HUES48 (cell line): ENCODE measurements at regions not wholly inside any gene's neighbourhood (a gene's known extent, or its start where the extent isn't known, plus 50 kb on each side); places are given as distances from the start of the nearest gene placed in this dataset.
"Not testable (repeated sequence)": the region's sequence is repeated elsewhere in the genome, so short reads cannot be mapped to it uniquely, and the experiment has no call there.

ENCODE experiments used
- H3K27ac ChIP-seq: one replicate; pipeline ENCODE4 v1.7.0; 2013; ENCODE audit warnings: low read depth, low read length, inconsistent platforms
- H3K27me3 ChIP-seq: 2 replicates; pipeline ENCODE4 v1.6.1; 2013; ENCODE audit warnings: mild to moderate bottlenecking, low read length; ENCODE audit not compliant: control insufficient read depth, insufficient read depth
- H3K36me3 ChIP-seq: 2 replicates; pipeline ENCODE4 v1.6.1; 2013; ENCODE audit warnings: low read length; ENCODE audit not compliant: control insufficient read depth, insufficient read depth
- H3K4me1 ChIP-seq: 2 replicates; pipeline ENCODE4 v1.6.1; 2013; ENCODE audit warnings: mild to moderate bottlenecking, low read length; ENCODE audit not compliant: control insufficient read depth, insufficient read depth
- H3K4me3 ChIP-seq: 2 replicates; pipeline ENCODE4 v1.5.1; 2013; ENCODE audit warnings: mild to moderate bottlenecking, low read depth, low read length
- H3K9ac ChIP-seq: 2 replicates; pipeline ENCODE4 v1.6.1; 2013; ENCODE audit warnings: mild to moderate bottlenecking, low read depth, low read length, moderate library complexity
- H3K9me3 ChIP-seq: 2 replicates; pipeline ENCODE4 v1.6.1; 2013; ENCODE audit warnings: low read length; ENCODE audit not compliant: control insufficient read depth, insufficient read depth

DNA sequence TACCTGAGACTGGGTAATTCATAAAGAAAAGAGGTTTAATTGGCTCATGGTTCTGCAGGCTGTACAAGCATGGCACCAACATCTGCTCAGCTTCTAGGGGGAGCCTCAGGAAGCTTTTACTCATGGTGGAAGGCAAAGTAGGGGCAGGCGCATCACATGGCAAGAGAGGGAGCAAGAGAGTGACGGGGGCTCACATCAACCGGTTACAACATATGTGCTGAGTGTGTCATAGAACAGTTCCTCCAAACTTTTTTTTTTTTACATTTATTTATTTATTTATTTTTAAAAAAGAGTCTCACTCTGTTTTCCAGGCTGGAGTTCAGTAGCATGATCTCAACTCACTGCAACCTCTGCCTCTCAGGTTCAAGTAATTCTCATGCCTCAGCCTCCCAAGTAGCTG is 143.8 kb downstream of the SMIM20 start:
- H3K36me3 ChIP-seq, H3K27me3 ChIP-seq, H3K27ac ChIP-seq, H3K9me3 ChIP-seq, H3K4me3 ChIP-seq, H3K4me1 ChIP-seq, H3K9ac ChIP-seq: not testable (repeated sequence)

- no peak overlapping the region for H3K27ac ChIP-seq
- H3K4me3 ChIP-seq, result no peak overlapping the region
- no peaks in the 10 kb centered on the region for H3K36me3 ChIP-seq
- no peak overlapping the region for H3K9ac ChIP-seq
- no peaks in the 10 kb centered on the region for H3K4me1 ChIP-seq
- no peaks in the 10 kb centered on the region for H3K9me3 ChIP-seq
- H3K27me3 ChIP-seq, result no peaks in the 10 kb centered on the region
These were observed 144.5 kb downstream of the SMIM20 start for GRCh38 chr4:26058537-26058936.

GRCh38 chr4:26059391-26060154 is 145.6 kb downstream of the SMIM20 start:
- no peak overlapping the region for H3K9ac ChIP-seq
- no peak overlapping the region for H3K4me3 ChIP-seq
- no peaks in the 10 kb centered on the region for H3K9me3 ChIP-seq
- H3K4me1 ChIP-seq, result no peaks in the 10 kb centered on the region
- H3K27me3 ChIP-seq, result no peaks in the 10 kb centered on the region
- no peaks in the 10 kb centered on the region for H3K36me3 ChIP-seq
- H3K27ac ChIP-seq, result no peak overlapping the region

DNA sequence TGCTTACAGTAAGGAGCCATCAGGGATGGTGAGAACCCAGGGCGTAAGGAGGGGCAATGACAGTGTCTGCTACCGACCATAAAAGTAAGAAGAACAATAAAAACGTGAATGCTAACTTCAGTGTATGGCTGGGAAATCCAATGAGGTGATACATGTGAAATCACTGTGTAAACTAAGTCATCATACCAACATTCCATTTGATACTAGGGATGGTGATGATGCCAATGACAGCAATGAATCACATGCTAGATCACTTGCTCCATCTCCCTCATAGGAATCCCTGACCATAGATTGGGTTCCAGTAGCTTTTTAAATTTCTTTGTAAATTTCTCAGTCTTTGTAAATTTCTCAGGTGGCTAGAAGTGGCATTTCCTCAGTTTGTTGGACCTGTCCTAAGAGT is 146.3 kb downstream of the SMIM20 start:
- Histone ChIP-seq H3K4me3 (no peak overlapping the region), H3K36me3 (no peaks in the 10 kb centered on the region), H3K9me3 (no peaks in the 10 kb centered on the region), H3K9ac (no peak overlapping the region), H3K27me3 (no peaks in the 10 kb centered on the region), H3K4me1 (no peaks in the 10 kb centered on the region), H3K27ac (no peak overlapping the region)

DNA sequence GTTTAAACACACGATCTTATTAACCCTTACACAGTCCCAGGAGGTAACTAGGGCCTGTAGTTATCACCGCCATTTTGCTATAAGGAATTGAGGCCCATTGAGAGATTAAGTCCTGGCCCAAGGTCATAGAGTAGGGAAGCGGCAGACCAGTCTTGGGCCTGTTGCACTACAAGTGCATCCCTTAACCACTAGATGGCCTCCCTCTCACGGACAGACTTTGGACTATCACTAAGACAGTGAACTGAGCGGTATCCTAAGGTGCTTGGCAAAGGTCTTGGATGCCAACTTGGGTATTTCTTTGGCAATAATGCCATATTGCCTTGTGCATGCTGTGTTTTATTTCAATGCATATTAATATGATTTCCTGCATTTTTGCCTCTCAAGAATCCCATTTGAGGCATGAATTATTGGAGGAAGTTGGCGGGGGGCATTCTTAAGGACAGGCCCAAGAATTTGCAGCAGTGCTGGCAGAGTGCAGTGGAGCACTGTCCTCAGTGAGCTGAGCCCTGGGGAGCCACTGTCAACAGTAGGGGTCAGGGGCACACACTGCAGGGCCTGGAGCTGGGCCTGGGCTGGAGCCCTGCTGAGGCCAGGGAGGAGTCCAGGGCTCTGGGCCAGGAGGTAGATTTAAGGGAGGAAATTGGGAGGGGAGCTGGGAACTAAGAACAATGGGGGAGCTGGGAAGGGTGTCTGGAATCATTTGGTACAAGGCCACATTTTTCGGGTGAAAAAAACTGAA is 147.4 kb downstream of the SMIM20 start:
- H3K27ac ChIP-seq, result no peak overlapping the region
- H3K36me3 ChIP-seq, result no peaks in the 10 kb centered on the region
- H3K27me3 ChIP-seq, result no peaks in the 10 kb centered on the region
- no peak overlapping the region for H3K9ac ChIP-seq
- H3K9me3 ChIP-seq, result no peaks in the 10 kb centered on the region
- no peaks in the 10 kb centered on the region for H3K4me1 ChIP-seq
- no peak overlapping the region for H3K4me3 ChIP-seq

DNA sequence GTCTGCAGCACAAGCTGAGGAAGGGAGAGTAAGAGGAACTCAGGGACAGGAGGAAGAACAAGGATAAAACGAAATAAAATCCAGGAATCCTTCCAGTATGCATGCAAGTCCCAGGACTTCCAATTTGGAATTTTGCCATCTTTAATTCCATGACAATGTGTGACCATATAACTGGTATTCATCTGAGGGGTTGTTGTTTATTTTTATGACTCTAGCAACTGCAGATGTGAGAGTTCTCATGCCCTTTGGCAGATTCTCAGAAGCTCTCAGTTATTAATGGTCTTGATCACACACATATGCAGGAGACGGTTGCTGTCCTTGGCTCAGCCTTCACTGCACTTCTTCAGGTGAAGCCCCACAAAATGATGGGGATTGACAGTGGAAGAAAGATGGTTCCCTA is 148.2 kb downstream of the SMIM20 start:
- Histone ChIP-seq H3K4me1 (no peaks in the 10 kb centered on the region), H3K9ac (no peak overlapping the region), H3K9me3 (no peaks in the 10 kb centered on the region), H3K27ac (no peak overlapping the region), H3K4me3 (no peak overlapping the region), H3K27me3 (no peaks in the 10 kb centered on the region), H3K36me3 (no peaks in the 10 kb centered on the region)

- H3K27me3 ChIP-seq, H3K9me3 ChIP-seq, H3K4me3 ChIP-seq, H3K9ac ChIP-seq, H3K27ac ChIP-seq, H3K36me3 ChIP-seq, H3K4me1 ChIP-seq: not testable (repeated sequence)
These were observed 150.0 kb downstream of the SMIM20 start for GRCh38 chr4:26064009-26064408.

DNA sequence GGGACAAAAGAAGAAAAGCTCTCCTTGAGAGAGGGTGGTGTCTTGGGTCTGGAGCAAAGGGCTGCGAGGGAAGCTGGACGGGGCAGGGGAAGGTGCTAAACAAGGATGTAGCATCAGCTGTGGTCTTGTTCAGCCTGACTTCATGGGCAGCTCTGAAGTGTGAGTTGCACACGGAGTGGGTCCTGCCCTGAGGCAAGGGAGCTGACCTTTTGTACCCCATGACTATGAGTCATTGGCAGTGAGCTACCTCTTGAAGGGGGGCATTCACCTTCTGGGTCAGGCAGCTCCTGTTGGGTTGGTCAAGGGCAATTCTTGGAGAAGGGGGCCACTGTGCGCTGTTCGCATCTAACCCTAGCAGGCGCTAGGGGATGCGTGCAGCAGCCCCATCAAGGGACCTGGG is 151.8 kb downstream of the SMIM20 start:
- H3K27ac ChIP-seq, result no peak overlapping the region
- no peaks in the 10 kb centered on the region for H3K9me3 ChIP-seq
- H3K4me1 ChIP-seq, result no peaks in the 10 kb centered on the region; the same call in 1 of the 2 replicates
- H3K4me3 ChIP-seq, result no peak overlapping the region
- H3K27me3 ChIP-seq, result no peaks in the 10 kb centered on the region
- H3K9ac ChIP-seq, result no peak overlapping the region
- no peaks in the 10 kb centered on the region for H3K36me3 ChIP-seq

DNA sequence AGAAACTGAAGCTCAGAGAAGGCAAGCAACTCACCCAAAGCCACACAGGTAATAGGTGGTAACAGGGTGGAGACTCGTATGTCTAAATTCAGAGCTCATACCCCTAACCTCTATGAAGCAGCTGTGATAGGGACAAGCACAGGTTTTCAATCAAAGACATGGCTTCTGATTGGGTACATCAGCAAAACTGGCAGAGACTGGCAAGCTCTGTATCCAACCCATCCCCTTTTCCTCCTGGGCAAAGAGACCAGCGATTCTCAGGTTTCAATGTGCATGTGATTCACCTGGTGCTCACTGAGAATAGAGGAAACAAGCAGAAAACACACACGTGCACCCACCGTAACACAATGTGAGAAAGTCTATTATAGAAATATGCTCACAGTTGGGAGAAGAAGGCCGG is 153.0 kb downstream of the SMIM20 start:
- H3K4me1 ChIP-seq, result no peaks in the 10 kb centered on the region; the same call in 1 of the 2 replicates
- no peak overlapping the region for H3K4me3 ChIP-seq
- no peak overlapping the region for H3K9ac ChIP-seq
- no peaks in the 10 kb centered on the region for H3K27me3 ChIP-seq
- H3K27ac ChIP-seq, result no peak overlapping the region
- H3K9me3 ChIP-seq, result no peaks in the 10 kb centered on the region
- no peaks in the 10 kb centered on the region for H3K36me3 ChIP-seq

DNA sequence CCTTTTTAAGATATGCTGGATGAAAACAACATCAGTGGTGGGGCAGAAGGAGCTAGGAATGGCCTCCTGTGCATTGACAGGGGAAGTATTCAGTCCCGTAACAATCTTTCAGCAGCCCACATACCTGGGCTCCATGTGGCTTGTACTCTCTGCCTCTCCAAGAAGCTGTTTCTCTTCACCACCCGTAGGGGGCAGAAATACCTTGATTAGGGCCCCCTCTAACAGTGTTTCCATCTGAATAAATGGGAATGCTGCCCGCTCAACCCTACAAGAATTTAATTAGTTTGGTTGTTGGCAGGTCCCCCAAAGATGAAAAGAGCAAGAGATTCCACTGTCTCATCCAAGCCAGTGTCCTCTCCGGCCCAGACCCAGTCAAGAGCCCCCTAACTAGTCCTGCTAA is 155.2 kb downstream of the SMIM20 start:
- Histone ChIP-seq H3K4me3 (no peak overlapping the region), H3K27me3 (no peaks in the 10 kb centered on the region), H3K9me3 (no peaks in the 10 kb centered on the region), H3K36me3 (no peaks in the 10 kb centered on the region), H3K4me1 (no peaks in the 10 kb centered on the region; the same call in 1 of the 2 replicates), H3K27ac (no peak overlapping the region), H3K9ac (no peak overlapping the region)

DNA sequence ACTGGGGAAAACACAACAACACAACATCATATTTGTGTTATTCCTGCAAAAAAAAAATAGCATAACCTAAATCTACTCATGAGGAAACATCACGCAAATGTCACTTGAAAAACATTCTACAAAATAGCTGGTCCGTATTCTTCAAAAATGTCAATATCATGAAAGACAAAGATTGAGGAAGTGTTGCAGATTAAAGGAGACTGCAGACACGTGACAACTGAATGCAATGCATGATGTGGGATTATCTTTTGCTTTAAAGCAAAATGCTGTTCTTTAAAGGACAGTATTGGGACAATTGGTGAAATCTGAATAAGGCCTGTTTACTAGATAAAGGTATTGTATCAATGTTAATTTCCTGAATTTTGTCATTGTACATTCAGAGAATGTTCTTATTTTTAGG is 157.7 kb downstream of the SMIM20 start:
- Histone ChIP-seq H3K27ac (no peak overlapping the region), H3K27me3 (no peaks in the 10 kb centered on the region), H3K4me3 (no peak overlapping the region), H3K9ac (no peak overlapping the region), H3K9me3 (no peaks in the 10 kb centered on the region), H3K4me1 (no peaks in the 10 kb centered on the region; the same call in 1 of the 2 replicates), H3K36me3 (no peaks in the 10 kb centered on the region)
